Medulla oblongata (tissue), 1 donor: ENCODE measurements at regions not wholly inside any gene's neighbourhood (a gene's known extent, or its start where the extent isn't known, plus 50 kb on each side); places are given as distances from the start of the nearest gene placed in this dataset.
"Not testable (repeated sequence)": the region's sequence is repeated elsewhere in the genome, so short reads cannot be mapped to it uniquely, and the experiment has no call there.

ENCODE experiments used
- DNase-seq: peaks from one replicate; pipeline ENCODE4 v3.0.0-alpha.2; 2015; ENCODE audit errors: extremely low spot score

- no peak for DNase-seq
These were observed 75.0 kb upstream of the PPP1R26 start for GRCh38 chr9:135404451-135405144.

DNA sequence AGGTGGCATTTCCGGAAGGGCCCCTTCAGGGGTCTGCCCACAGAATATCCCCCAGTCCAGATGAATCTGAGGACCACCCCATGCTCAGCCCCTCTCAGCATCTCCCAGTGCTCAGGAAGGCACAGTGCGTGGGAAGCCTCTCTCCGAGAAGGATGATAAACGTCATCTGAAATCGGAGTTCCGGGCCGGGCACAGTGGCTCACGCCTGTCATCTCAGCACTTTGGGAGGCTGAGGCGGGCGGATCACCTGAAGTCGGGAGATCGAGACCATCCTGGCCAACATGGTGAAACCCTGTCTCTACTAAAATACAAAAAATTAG, 74.5 kb upstream of the PPP1R26 start:
- DNase-seq = not testable (repeated sequence)

GRCh38 chr9:135408476-135409254, 70.9 kb upstream of the PPP1R26 start:
- DNase-seq = no peak

GRCh38 chr9:135409286-135410200, 70.0 kb upstream of the PPP1R26 start:
- DNase-seq = no peak

GRCh38 chr9:135410421-135410820, 69.2 kb upstream of the PPP1R26 start:
- no peak for DNase-seq

DNA sequence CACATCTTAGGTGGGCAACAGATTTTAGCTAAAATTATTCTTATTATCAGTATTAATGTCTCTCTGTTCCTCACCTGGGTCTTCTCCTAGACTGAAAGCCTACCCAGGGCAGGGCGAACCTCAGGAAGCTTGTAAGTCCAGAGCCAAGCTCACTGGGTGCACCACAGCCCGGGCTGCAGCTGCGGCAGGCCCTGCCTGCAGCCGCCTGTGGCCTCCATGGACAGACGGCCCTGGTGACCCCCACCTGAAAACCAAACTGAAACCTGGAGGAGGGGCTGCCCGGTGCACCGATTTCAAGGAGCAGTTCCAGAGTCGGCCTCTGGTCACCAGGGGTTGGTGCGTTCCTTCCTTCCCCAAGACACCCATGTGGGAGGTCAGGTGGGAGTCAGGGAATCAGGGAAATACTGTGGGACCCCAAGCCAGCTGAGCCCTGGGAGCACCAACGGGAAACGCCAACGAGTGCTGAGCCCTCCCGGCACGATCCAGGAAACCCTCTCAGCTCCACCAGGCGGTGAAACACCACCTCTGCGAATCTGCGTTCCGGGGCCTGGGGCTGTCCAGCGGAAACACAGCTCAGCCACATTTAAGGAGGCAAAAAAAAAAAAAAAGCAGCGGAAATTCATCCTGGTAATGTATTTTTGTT, 68.6 kb upstream of the PPP1R26 start:
- DNase-seq = no peak

DNA sequence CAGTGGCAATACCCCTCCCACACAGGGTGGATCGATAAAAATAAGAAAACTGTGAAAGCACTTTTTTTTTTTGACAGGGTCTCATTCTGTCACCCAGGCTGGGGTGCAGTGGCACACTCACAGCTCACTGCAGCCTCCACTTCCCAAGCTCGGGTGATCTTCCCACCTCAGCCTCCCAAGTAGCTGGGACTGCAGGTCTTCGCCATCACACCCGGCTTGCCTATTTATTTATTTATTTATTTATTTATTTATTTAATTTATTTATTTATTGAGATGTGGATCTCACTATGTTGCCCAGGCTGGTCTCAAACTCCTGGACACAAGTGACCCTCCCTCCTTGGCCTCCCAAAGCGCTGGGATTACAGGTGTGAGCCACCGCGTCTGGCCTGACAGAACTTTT, 68.0 kb upstream of the PPP1R26 start:
- not testable (repeated sequence) for DNase-seq

GRCh38 chr9:135412315-135413085, 67.1 kb upstream of the PPP1R26 start:
- peak; percentile 61 for DNase-seq

GRCh38 chr9:135413086-135413375, 66.6 kb upstream of the PPP1R26 start:
- DNase-seq = no peak

DNA sequence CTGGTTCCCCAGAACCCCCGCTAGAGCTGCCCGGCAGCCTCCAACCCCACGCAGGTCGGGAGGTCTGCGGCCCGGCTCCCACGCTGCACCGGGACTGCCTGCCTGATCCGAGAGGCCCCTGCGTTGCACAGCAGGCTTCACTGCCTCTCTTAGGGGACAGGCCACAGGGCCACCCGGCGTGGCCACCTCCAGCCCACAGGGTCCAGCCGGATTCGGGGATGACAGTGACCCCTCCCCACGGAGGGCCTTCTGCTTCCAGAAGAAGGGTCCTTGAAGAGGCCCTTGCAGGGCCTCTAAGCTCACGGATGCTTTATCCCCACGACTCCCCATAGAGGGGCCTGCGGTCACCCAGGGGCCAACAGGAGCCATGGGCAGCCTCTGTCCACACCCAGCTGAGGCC, 66.1 kb upstream of the PPP1R26 start:
- no peak for DNase-seq

DNA sequence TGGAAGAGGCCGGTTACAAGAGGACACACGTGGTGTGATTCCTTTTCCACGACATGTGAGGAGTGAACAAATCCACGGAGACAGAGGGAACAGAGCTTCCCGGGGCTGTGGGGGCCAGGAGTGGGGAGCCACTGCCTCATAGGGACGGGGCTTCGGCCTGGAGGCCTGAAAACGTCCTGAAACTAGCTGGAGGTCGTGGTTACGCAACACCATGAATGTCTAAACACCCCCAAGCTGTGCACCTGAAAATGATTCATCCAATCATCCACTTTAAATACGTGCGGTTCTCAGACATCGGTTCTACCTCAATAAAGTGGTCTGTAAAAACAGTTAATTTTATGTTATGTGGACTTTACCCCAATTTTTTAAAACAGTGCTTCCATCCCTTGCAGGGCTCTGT, 65.3 kb upstream of the PPP1R26 start:
- DNase-seq = no peak

GRCh38 chr9:135415586-135415985, 64.0 kb upstream of the PPP1R26 start:
- no peak for DNase-seq

DNA sequence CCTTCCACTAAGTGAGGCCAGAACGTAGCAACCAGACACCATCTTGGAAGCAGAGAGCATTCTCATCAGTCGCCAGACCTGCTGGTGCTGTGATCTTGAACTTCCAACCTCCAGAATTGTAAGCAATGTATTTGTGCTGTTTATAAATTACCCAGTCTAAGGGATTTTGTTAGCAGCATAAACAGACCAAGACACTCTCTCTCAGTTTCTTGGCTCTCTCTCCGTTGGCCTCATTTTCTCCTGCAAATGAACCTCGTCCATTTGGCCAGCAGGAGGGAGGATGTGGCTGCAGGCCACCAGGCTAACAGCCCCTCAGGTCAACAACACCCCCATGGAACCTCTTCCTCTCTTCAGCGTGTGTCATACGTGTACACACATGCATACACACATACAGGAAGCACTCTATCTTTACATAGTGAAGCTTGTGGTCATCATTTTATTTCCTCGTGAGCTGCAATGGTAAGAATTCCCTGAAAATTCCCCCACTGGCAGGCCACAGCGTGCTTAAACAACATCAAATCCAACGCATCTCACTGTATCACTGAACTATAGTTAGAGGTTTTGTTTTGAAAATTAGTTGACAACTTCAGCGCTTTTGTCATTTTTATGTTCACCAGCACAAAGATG, 62.8 kb upstream of the PPP1R26 start:
- no peak for DNase-seq

- DNase-seq = no peak
These were observed 61.4 kb upstream of the PPP1R26 start for GRCh38 chr9:135418161-135418560.

DNA sequence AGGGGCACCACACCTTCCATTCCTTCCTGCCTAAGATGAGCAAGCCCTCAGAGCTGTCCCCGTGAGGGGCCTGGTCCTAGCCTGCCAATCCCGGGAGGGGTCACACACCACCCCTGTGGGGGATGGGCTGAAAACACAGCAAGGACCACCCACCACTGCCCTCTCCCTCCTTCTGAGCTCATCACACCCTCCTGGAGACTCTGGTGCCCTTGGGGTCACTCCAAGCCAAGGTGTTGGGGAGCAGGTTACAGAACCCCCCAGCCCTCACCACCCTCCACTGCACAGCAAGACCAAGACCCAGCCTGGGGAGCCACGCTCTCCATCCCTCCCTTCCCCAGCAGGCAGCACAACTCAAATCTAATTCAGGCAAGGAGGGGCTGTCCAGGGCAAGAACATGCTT, 60.5 kb upstream of the PPP1R26 start:
- DNase-seq = no peak

GRCh38 chr9:135422341-135422944, 57.1 kb upstream of the PPP1R26 start:
- no peak for DNase-seq

- no peak for DNase-seq
These were observed 55.9 kb upstream of the PPP1R26 start for GRCh38 chr9:135423725-135424124.
